NCI-H1436 (cell line): ENCODE measurements at regions not wholly inside any gene's neighbourhood (a gene's known extent, or its start where the extent isn't known, plus 50 kb on each side); places are given as distances from the start of the nearest gene placed in this dataset.
"Not testable (repeated sequence)": the region's sequence is repeated elsewhere in the genome, so short reads cannot be mapped to it uniquely, and the experiment has no call there.

Experiments
- DNase-seq: peaks from one replicate; lab custom pipeline; 2025; lab: John Stamatoyannopoulos, UW

- no peak for DNase-seq
Observed at GRCh38 chr5:74402553-74402952, 238.0 kb downstream of the ENC1 start.

- no peak for DNase-seq
Observed at GRCh38 chr5:74401946-74402320, 238.6 kb downstream of the ENC1 start.

GRCh38 chr5:74401281-74401945 is 239.1 kb downstream of the ENC1 start:
- no peak for DNase-seq

- no peak for DNase-seq
Observed at GRCh38 chr5:74400067-74400466, 240.5 kb downstream of the ENC1 start.

DNA sequence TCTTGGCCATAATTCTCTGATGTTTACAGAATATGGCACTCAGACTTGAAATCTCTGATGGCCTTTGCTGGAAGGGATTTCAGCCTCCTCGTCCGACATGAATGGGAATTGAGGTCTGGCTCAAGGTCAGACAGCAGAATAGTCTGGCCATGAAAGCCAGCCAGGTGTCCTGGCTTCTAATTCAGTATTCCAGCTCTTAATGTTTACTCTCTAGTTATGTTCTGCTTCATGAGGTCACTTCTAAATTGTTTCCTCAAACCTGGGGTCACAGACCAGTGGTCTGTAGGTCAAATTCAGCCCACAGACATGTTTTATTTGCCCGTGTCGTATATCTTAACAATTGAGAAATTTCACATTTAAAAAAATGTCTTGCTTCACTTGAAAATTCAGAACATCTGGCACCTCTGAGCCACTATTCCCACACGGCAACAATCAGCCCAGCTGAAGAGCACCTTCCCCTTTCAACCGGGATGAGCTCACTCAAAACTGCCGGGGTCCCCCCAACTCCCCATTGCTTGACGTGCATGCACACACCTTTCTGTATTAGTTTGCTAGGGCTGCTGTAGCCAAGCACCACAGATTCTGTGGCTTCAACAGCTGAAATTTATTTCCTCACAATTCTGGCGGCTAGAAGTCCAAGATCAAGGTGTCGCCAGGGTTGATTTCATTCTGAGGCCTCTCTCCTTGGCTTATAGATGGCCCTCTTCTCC is 243.5 kb downstream of the ENC1 start:
- DNase-seq: no peak

DNA sequence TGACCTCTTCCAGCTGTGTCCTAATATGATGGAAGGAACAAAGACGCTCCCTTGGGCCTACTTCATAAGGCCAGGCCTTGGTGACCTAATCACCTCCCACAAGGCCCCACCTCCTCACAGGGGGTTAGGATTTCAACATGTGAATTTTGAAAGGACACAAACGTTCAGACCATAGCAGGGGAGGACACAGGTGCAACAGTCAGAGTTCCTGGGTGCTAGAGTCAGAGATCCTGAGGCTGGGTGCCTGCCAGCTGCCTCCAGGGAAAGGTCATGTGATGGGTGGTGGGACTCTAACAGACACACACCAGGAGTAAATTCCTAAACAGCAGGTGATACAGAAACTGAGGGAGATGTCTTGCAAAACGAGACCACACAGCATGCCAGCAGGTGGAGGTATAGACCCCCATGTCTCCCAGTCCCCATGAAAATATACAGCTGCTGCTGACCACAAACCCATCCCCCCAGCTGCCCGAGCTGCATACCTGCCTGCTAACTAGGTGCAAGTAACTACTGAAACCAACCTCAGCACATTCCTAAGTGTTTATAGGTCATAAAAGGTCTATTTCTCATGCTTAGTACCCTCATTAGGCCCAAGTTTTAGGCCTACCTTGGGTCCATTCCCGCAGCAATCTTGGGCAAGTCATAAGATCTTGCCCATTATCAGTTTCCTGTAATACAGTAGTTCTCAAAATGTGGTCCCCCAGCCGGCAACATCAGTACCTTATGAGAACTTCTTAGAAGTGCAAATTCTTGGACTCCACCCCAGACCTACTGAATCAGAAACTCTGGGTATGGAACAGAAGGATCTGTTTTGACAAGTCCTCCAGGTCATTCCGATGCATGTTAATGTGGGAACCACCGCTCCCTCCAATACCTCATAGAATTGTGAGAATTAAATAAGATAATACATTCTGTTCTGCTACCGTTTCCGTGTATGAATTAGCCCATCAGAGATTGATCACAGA is 245.3 kb downstream of the ENC1 start:
- no peak for DNase-seq

GRCh38 chr5:74394528-74394915 is 246.0 kb downstream of the ENC1 start:
- no peak for DNase-seq

DNA sequence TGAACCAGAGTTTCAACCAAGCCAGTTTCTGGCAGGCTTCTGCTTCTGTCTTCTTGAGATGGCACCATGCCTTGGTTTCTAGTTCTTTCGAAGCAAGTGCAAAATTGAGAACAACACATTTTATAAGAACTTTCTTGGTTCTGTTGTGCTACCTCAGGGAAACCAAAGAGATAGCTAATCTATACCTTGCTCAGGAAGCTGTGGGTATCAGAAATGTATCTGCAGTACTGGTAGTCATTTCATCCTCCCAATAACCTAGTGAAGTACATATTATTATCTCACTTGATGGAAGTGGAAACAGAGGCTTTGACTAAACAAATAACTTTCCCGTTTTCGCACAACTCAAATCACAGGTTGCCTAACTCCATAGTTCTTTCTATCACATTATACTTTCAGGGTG is 246.6 kb downstream of the ENC1 start:
- DNase-seq: no peak

- no peak for DNase-seq
Observed at GRCh38 chr5:74392711-74393351, 247.7 kb downstream of the ENC1 start.

- no peak for DNase-seq
Observed at GRCh38 chr5:74391410-74391809, 249.1 kb downstream of the ENC1 start.

DNA sequence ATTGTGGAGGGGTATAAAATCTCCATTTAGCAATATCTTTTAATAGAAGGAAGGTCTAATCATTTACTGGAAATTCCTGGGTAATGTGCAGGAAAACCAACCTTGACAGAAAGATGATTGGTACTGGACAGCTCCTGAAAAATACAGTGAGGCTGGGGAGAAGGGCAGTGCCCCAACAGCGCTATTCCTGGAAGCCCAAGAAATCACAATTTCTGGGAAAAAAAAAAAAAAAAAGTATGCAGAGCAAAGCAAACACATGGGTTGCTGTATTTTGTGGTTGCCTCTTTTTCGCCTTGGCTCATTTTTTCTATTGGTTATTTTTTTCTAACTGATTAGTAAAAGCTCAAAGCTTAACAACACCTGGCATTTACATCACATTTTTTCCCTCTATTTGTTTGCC is 249.7 kb downstream of the ENC1 start:
- DNase-seq: no peak

GRCh38 chr5:74390306-74390637 is 250.3 kb downstream of the ENC1 start:
- no peak for DNase-seq

- no peak for DNase-seq
Observed at GRCh38 chr5:74389531-74390305, 250.8 kb downstream of the ENC1 start.

DNA sequence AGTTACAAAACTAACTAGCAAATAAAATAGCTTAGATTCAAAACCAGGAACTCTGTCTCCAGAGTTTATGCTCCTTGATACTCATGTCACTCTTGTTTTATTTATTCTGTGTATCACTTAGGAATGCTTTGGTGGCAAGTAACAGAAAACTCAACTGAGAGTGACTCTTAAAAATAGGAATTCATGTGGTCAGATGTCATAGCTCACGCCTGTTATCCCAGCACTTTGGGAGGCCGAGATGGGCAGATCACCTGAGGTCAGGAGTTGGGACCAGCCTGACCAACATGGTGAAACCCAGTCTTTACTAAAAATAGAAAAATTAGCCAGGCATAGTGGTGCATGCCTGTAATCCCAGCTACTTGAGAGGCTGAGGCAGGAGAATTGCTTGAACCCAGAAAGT is 252.1 kb downstream of the ENC1 start:
- DNase-seq: not testable (repeated sequence)

DNA sequence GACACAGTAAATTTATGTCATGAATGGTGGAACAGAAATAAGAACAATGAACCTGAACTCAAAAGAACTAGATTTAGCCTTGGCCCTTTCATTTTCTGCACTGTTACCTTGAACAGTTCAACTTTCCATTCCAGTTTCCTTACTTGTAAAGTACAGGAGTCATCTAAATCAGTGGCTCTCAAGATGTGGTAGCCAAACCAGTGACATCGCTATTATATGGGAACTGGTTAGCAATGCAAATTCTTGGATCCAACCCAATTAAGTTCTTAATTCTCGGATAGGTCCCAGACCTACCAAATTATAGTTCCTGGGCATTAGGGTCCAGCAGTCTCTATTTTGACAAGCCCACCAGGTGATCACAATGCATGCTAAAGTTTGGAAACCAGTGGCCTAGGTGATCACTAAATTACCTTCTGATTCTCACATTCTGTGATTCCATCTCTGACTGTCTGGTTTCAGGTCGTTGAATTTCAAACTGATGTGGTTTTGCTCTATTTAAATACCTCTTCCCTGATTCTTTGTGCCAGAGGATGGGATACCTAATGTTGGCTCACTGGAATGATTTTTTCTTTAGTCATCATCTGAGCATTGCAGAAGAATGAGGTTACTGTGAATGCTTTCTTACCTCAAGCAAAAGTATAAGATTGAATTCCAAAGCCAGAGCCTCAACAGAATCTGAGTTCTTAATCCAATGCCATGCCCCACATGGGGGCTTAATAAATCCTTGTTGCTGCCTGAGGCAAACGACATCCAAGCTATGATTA is 253.8 kb downstream of the ENC1 start:
- no peak for DNase-seq

DNA sequence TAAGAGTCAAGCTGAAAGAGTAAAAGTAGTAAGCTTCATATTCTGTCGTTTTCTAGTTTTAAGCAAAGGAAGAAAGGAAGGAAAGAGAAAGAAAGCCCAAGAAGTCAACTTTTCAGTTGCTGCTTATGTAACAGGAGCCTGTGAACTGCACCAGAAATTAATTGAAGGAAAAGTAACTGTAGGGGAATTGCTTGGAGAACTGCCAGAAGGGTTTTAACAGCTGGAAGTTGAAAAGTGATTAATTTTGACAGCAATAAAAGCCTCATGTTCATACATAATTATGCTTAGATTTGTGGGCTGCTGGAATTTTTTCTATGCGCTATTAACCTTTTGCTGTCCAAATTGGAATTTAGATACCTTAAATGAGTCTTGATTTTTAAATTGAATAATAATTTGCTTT is 255.7 kb downstream of the ENC1 start:
- DNase-seq: no peak

GRCh38 chr5:74382987-74383593 is 257.4 kb downstream of the ENC1 start:
- DNase-seq: no peak

- no peak for DNase-seq
Observed at GRCh38 chr5:74382123-74382855, 258.2 kb downstream of the ENC1 start.

GRCh38 chr5:74380193-74380592 is 260.3 kb downstream of the ENC1 start:
- DNase-seq: no peak

DNA sequence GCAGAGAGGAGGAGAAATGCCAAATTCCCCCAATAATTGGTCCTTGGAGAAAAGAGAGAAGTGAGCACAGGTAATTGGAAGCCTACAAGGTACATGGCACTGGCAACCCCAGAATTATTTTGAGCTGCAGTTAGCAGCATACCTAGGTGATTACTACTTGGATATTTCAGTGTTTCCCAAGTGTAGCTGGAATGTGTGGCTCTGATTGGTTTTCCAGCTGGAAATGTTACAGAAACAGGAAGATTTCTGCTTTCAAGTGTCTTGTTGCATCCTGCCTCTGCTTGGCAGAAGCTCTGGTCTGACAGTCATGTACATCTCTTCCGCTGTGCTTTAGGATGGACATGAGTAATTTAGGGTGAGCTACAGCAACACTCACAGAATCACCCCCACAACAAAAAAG is 262.1 kb downstream of the ENC1 start:
- no peak for DNase-seq
